H9 (cell line): ENCODE measurements at regions not wholly inside any gene's neighbourhood (a gene's known extent, or its start where the extent isn't known, plus 50 kb on each side); places are given as distances from the start of the nearest gene placed in this dataset.

Source experiments
- DNase-seq: peaks from one replicate; pipeline ENCODE4 v3.0.0-alpha.2; 2017
- H2AFZ ChIP-seq: one replicate; pipeline ENCODE4 v1.6.1; 2013; ENCODE audit warnings: mild to moderate bottlenecking, low read length, control low read depth, moderate library complexity
- H2AK5ac ChIP-seq: 2 replicates; pipeline ENCODE4 v1.6.1; 2013; ENCODE audit warnings: low read length, control low read depth, mixed read lengths; ENCODE audit not compliant: insufficient read length
- H2BK120ac ChIP-seq: one replicate; pipeline ENCODE4 v1.6.1; 2013; ENCODE audit warnings: low read depth, mild to moderate bottlenecking, low read length, control low read depth, inconsistent platforms; ENCODE audit not compliant: poor library complexity, severe bottlenecking
- H2BK12ac ChIP-seq: 2 replicates; pipeline ENCODE4 v1.6.1; 2013; ENCODE audit warnings: low read length, control low read depth, mixed read lengths, low read depth; ENCODE audit not compliant: insufficient read length
- H2BK15ac ChIP-seq: 2 replicates; pipeline ENCODE4 v1.6.1; 2013; ENCODE audit warnings: low read depth, low read length, control low read depth
- H2BK20ac ChIP-seq: one replicate; pipeline ENCODE4 v1.6.1; 2013; ENCODE audit warnings: low read depth, mild to moderate bottlenecking, low read length, control low read depth, inconsistent platforms; ENCODE audit not compliant: poor library complexity, severe bottlenecking
- H2BK5ac ChIP-seq: 2 replicates; pipeline ENCODE4 v1.6.1; 2013; ENCODE audit warnings: low read length, control low read depth, mixed read lengths; ENCODE audit not compliant: insufficient read length
- H3K14ac ChIP-seq: 2 replicates; pipeline ENCODE4 v1.6.1; 2013; ENCODE audit warnings: low read length, control low read depth; ENCODE audit not compliant: insufficient read depth
- H3K18ac ChIP-seq: 2 replicates; pipeline ENCODE4 v1.6.1; 2013; ENCODE audit warnings: low read depth, mild to moderate bottlenecking, mixed read lengths, low read length, control low read depth; ENCODE audit not compliant: insufficient read length
- H3K23ac ChIP-seq: 2 replicates; pipeline ENCODE4 v1.6.1; 2013; ENCODE audit warnings: low read length, control low read depth, mixed read lengths, low read depth; ENCODE audit not compliant: insufficient read length
- H3K23me2 ChIP-seq: 2 replicates; pipeline ENCODE4 v1.6.1; 2013; ENCODE audit warnings: low read depth, mild to moderate bottlenecking, mixed read lengths, low read length, control low read depth; ENCODE audit not compliant: insufficient read length, poor library complexity, severe bottlenecking
- H3K27ac ChIP-seq: 2 replicates; pipeline ENCODE4 v1.5.1; 2013; ENCODE audit warnings: low read length, control low read depth, mixed read lengths, low read depth; ENCODE audit not compliant: insufficient read length
- H3K27me3 ChIP-seq: 2 replicates; pipeline ENCODE4 v1.6.1; 2013; ENCODE audit warnings: low read length, control low read depth, inconsistent platforms; ENCODE audit not compliant: insufficient read depth
- H3K4ac ChIP-seq: 2 replicates; pipeline ENCODE4 v1.6.1; 2013; ENCODE audit warnings: low read depth, mild to moderate bottlenecking, control low read depth, inconsistent platforms, low read length, moderate library complexity
- H3K4me1 ChIP-seq: 2 replicates; pipeline ENCODE4 v1.6.1; 2013; ENCODE audit warnings: low read length, control low read depth, inconsistent platforms; ENCODE audit not compliant: insufficient read depth
- H3K4me2 ChIP-seq: 2 replicates; pipeline ENCODE4 v1.6.1; 2013; ENCODE audit warnings: low read length, control low read depth, mixed read lengths; ENCODE audit not compliant: insufficient read length, insufficient read depth
- H3K56ac ChIP-seq: 2 replicates; pipeline ENCODE4 v1.6.1; 2013; ENCODE audit warnings: low read depth, mild to moderate bottlenecking, mixed read lengths, low read length, control low read depth; ENCODE audit not compliant: insufficient read length
- H3K79me1 ChIP-seq: 2 replicates; pipeline ENCODE4 v1.6.1; 2013; ENCODE audit warnings: low read depth, mild to moderate bottlenecking, moderate library complexity, low read length, control low read depth, inconsistent platforms; ENCODE audit not compliant: insufficient read depth, poor library complexity, severe bottlenecking
- H3K79me2 ChIP-seq: 2 replicates; pipeline ENCODE4 v1.6.1; 2013; ENCODE audit warnings: low read length, control low read depth, inconsistent platforms; ENCODE audit not compliant: insufficient read depth
- H3K9ac ChIP-seq: 2 replicates; pipeline ENCODE4 v1.6.1; 2013; ENCODE audit warnings: low read length, control low read depth, mixed read lengths; ENCODE audit not compliant: insufficient read length; ENCODE audit errors: extremely low read depth
- H3K9me3 ChIP-seq: one replicate; pipeline ENCODE4 v1.6.1; 2013; ENCODE audit warnings: low read depth, low read length, inconsistent platforms; ENCODE audit not compliant: control insufficient read depth
- H3T11ph ChIP-seq: one replicate; pipeline ENCODE4 v1.6.1; 2013; ENCODE audit warnings: mild to moderate bottlenecking, low read length, control low read depth, inconsistent platforms
- H4K20me1 ChIP-seq: one replicate; pipeline ENCODE4 v1.6.1; 2013; ENCODE audit not compliant: control insufficient read depth, insufficient read length, insufficient read depth
- H4K5ac ChIP-seq: 2 replicates; pipeline ENCODE4 v1.6.1; 2013; ENCODE audit warnings: low read depth, mild to moderate bottlenecking, mixed read lengths, low read length, control low read depth; ENCODE audit not compliant: insufficient read length
- H4K8ac ChIP-seq: replicated peaks from 2 replicates; pipeline ENCODE4 v1.6.1; 2013; ENCODE audit warnings: low read length, control low read depth, mixed read lengths, low read depth; ENCODE audit not compliant: insufficient read length
- H4K91ac ChIP-seq: 2 replicates; pipeline ENCODE4 v1.6.1; 2013; ENCODE audit warnings: low read depth, mild to moderate bottlenecking, moderate library complexity, mixed read lengths, low read length, control low read depth; ENCODE audit not compliant: insufficient read length
- H3K27ac Mint-ChIP-seq, 3 experiments: 2 replicates in 2 of 3; 3 replicates in 1 of 3; pipeline ENCODE4 v1.8.0; 2020 to 2021; ENCODE audit warnings: mixed read lengths in 3 of 3, mild to moderate bottlenecking in 1 of 3, moderate library complexity in 1 of 3
- H3K27me3 Mint-ChIP-seq: 2 replicates; pipeline ENCODE4 v1.8.0; 2021; ENCODE audit warnings: low read depth, mild to moderate bottlenecking, moderate library complexity, mixed read lengths
- H3K36me3 Mint-ChIP-seq, 3 experiments: 2 replicates in 2 of 3; 3 replicates in 1 of 3; pipeline ENCODE4 v1.8.0; 2020 to 2021; ENCODE audit warnings: low read depth in 3 of 3, mixed read lengths in 3 of 3; ENCODE audit not compliant: insufficient read depth in 1 of 3
- H3K4me1 Mint-ChIP-seq, 2 experiments: 2 replicates each; pipeline ENCODE4 v1.8.0; 2020; ENCODE audit warnings: mixed read lengths in 2 of 2
- H3K4me3 Mint-ChIP-seq, 2 experiments: 2 replicates in 1 of 2; 3 replicates in 1 of 2; pipeline ENCODE4 v1.8.0; 2020 to 2021; ENCODE audit warnings: mild to moderate bottlenecking in 2 of 2, mixed read lengths in 2 of 2, moderate library complexity in 1 of 2
- H3K9me3 Mint-ChIP-seq, 2 experiments: 2 replicates in 1 of 2; 3 replicates in 1 of 2; pipeline ENCODE4 v1.8.0; 2020; ENCODE audit warnings: mild to moderate bottlenecking in 2 of 2, mixed read lengths in 2 of 2, moderate library complexity in 1 of 2
- WGBS: extraction: QIAGEN DNeasy Blood & Tissue Kit; methylation state at CpG from one replicate; pipeline ENCODE4 v1.1.7; 2013; ENCODE audit warnings: missing lambda C conversion rate, low lambda C conversion rate, mixed read lengths; ENCODE audit not compliant: insufficient read length; ENCODE audit errors: extremely low coverage; 5-methylcytosine and 5-hydroxymethylcytosine counted together
- TF ChIP-seq, protein P1 (sequence below): fragments of 200-600 bp; sonication (generic); conservative IDR thresholded peaks from 3 replicates; pipeline ENCODE4 v1.8.0; 2021; ENCODE audit warnings: antibody characterized with exemption, mild to moderate bottlenecking

DNA sequence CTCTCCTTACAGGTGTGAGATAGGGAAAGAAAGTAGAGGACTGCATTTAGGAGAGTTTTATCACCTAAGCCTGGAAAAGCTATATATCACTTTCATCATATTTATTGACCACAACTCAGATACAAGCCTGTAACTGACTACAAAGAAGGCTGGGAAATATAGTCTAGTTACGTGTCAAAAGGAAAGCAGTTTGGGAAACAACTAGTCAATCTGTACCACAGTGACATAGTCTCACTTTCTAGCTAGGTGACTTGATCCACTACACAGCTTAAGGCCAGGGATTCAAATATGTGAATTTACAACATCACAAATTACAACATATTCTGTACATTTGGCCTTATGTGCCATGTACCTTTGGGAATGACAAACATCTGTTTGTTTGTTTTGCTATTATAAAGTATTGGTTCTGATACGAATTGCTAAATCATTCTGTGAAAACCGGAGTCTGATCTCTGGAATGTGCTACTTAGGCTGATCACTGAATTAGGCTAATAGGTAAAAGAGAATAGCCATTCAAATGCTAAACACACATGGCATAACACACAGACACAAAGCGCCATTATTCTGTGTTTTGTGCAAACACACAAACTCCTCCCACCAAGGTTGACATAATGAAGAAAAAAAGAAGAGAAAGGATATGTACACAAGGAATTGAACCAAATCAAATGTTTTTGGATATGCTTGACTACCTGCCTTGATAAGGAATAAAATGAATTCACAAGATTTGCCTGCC is 279.8 kb downstream of the DUSP6 start:
- no peaks in the 10 kb centered on the region for H3K79me2 ChIP-seq
- no peak for DNase-seq
- no peak overlapping the region for H3K23ac ChIP-seq
- H4K91ac ChIP-seq = no peak overlapping the region
- no peak overlapping the region for H2BK5ac ChIP-seq
- H3K9me3 ChIP-seq = no peaks in the 10 kb centered on the region
- H3K9me3 Mint-ChIP-seq = no peaks in the 10 kb centered on the region
- H3K4me1 ChIP-seq = peaks cover 9% of the 10 kb centered on the region; the same call in 1 of the 2 replicates
- no peak overlapping the region for H2BK12ac ChIP-seq
- H4K20me1 ChIP-seq = no peaks in the 10 kb centered on the region
- TF ChIP-seq, protein P1, sequence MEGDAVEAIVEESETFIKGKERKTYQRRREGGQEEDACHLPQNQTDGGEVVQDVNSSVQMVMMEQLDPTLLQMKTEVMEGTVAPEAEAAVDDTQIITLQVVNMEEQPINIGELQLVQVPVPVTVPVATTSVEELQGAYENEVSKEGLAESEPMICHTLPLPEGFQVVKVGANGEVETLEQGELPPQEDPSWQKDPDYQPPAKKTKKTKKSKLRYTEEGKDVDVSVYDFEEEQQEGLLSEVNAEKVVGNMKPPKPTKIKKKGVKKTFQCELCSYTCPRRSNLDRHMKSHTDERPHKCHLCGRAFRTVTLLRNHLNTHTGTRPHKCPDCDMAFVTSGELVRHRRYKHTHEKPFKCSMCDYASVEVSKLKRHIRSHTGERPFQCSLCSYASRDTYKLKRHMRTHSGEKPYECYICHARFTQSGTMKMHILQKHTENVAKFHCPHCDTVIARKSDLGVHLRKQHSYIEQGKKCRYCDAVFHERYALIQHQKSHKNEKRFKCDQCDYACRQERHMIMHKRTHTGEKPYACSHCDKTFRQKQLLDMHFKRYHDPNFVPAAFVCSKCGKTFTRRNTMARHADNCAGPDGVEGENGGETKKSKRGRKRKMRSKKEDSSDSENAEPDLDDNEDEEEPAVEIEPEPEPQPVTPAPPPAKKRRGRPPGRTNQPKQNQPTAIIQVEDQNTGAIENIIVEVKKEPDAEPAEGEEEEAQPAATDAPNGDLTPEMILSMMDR = no peak
- no peak overlapping the region for H3K4me3 Mint-ChIP-seq
- peaks cover 28 to 31% of the 10 kb centered on the region in 2 experiments for H3K4me1 Mint-ChIP-seq
- no peak overlapping the region for H3T11ph ChIP-seq
- peak overlapping the region in 2 of 3 experiments; percentile 32 to 77; a peak in 5 of 7 replicates for H3K27ac Mint-ChIP-seq
- no peaks in the 10 kb centered on the region for H3K79me1 ChIP-seq
- H4K5ac ChIP-seq = no peak overlapping the region
- H3K18ac ChIP-seq = no peak overlapping the region
- H2BK15ac ChIP-seq = no peak overlapping the region
- H3K9ac ChIP-seq = no peak overlapping the region
- no peak overlapping the region for H3K4ac ChIP-seq
- H3K56ac ChIP-seq = no peak overlapping the region
- H3K23me2 ChIP-seq = no peaks in the 10 kb centered on the region
- no peak overlapping the region for H3K14ac ChIP-seq
- no peak overlapping the region for H2AK5ac ChIP-seq
- H3K27me3 ChIP-seq = no peaks in the 10 kb centered on the region
- no peak overlapping the region for H3K4me2 ChIP-seq
- H2BK120ac ChIP-seq = no peak overlapping the region
- no peak overlapping the region for H3K27ac ChIP-seq
- H2AFZ ChIP-seq = no peak overlapping the region
- H4K8ac ChIP-seq = no peak overlapping the region
- no peaks in the 10 kb centered on the region for H3K27me3 Mint-ChIP-seq
- H3K36me3 Mint-ChIP-seq = no peaks in the 10 kb centered on the region
- WGBS = no CpG with 5 or more reads among the region's 4 CpGs
- H2BK20ac ChIP-seq = no peak overlapping the region
